ENCODE measurements at regions not wholly inside any gene's neighbourhood (a gene's known extent, or its start where the extent isn't known, plus 50 kb on each side); places are given as distances from the start of the nearest gene placed in this dataset.

GRCh38 chr2:139669675-139670074, 889.5 kb upstream of the NXPH2 start:
- TF ChIP-seq POLR2AphosphoS5 (IDR thresholded peaks at IDR 0.05) (no peak), EP300 (IDR thresholded peaks at IDR 0.05; ENCODE audit: low read depth) (no peak), CTCF (IDR thresholded peaks at IDR 0.05) (no peak), POLR2A (IDR thresholded peaks at IDR 0.05) (no peak)
- no peaks in the 10 kb centered on the region for H3K9me3 ChIP-seq
- peaks cover 0 to 10% (median 4%) of the 10 kb centered on the region in 4 donors for H3K4me1 ChIP-seq
- no peak overlapping the region for H3K4me3 ChIP-seq
- no peaks in the 10 kb centered on the region for H3K27me3 ChIP-seq
- no peaks in the 10 kb centered on the region for H3K36me3 ChIP-seq
- H3K27ac ChIP-seq, result no peak overlapping the region
- intact Hi-C loops (cut with DNase I; ENCODE audit: low total_unique reads), result no loop called here
- no peak for DNase-seq
- in situ Hi-C loops (cut with MboI; ENCODE audit: low pct_ligation_motif_present in 1 of 4, low pct_unique_long_range_greater_than_20kb in 1 of 4, low sequenced_read_pairs in 3 of 4), result no loop called here
- 78 to 88% methylated on average over 2 of the region's 2 CpGs for WGBS, 2 donors (ENCODE audit: low coverage in 1 of 2)

GRCh38 chr2:139652385-139652784, 872.2 kb upstream of the NXPH2 start:
- Histone ChIP-seq H3K4me1 (no peaks in the 10 kb centered on the region), H3K27ac (no peak overlapping the region), H3K4me3 (no peak overlapping the region), H3K9me3 (no peaks in the 10 kb centered on the region), H3K36me3 (no peaks in the 10 kb centered on the region), H3K27me3 (no peaks in the 10 kb centered on the region)
- DNase-seq, result no peak
- intact Hi-C loops (cut with DNase I; ENCODE audit: low total_unique reads), result loop anchor here (10.0 kb wide), 1 partner anchor 1688 kb away; the partner anchor contains the start of gene HNMT
- TF ChIP-seq POLR2AphosphoS5 (IDR thresholded peaks at IDR 0.05), result no peak
- TF ChIP-seq EP300 (IDR thresholded peaks at IDR 0.05; ENCODE audit: low read depth), result no peak
- TF ChIP-seq POLR2A (IDR thresholded peaks at IDR 0.05), result no peak
- TF ChIP-seq CTCF (IDR thresholded peaks at IDR 0.05), result no peak
- in situ Hi-C loops (cut with MboI; ENCODE audit: low pct_ligation_motif_present in 1 of 4, low pct_unique_long_range_greater_than_20kb in 1 of 4, low sequenced_read_pairs in 3 of 4), result no loop called here

GRCh38 chr2:139645617-139646016, 865.4 kb upstream of the NXPH2 start:
- DNase-seq, result no peak
- in situ Hi-C loops (cut with MboI; ENCODE audit: low pct_ligation_motif_present in 1 of 4, low pct_unique_long_range_greater_than_20kb in 1 of 4, low sequenced_read_pairs in 3 of 4), result no loop called here
- Histone ChIP-seq H3K36me3 (no peaks in the 10 kb centered on the region), H3K4me3 (no peak overlapping the region), H3K9me3 (no peaks in the 10 kb centered on the region), H3K27ac (no peak overlapping the region), H3K27me3 (no peaks in the 10 kb centered on the region), H3K4me1 (no peaks in the 10 kb centered on the region)
- intact Hi-C loops (cut with DNase I; ENCODE audit: low total_unique reads), result no loop called here
- TF ChIP-seq POLR2A (IDR thresholded peaks at IDR 0.05), result no peak
- no peak for TF ChIP-seq EP300 (IDR thresholded peaks at IDR 0.05; ENCODE audit: low read depth)

GRCh38 chr2:139643139-139643538, 862.9 kb upstream of the NXPH2 start:
- Histone ChIP-seq H3K4me1 (no peaks in the 10 kb centered on the region), H3K9me3 (no peaks in the 10 kb centered on the region), H3K27me3 (no peaks in the 10 kb centered on the region), H3K4me3 (no peak overlapping the region), H3K36me3 (no peaks in the 10 kb centered on the region), H3K27ac (no peak overlapping the region)
- in situ Hi-C loops (cut with MboI; ENCODE audit: low pct_ligation_motif_present in 1 of 4, low pct_unique_long_range_greater_than_20kb in 1 of 4, low sequenced_read_pairs in 3 of 4) (no loop called here), intact Hi-C loops (cut with DNase I; ENCODE audit: low total_unique reads) (no loop called here)
- TF ChIP-seq POLR2AphosphoS5 (IDR thresholded peaks at IDR 0.05) (no peak), POLR2A (IDR thresholded peaks at IDR 0.05) (no peak), EP300 (IDR thresholded peaks at IDR 0.05; ENCODE audit: low read depth) (no peak), CTCF (IDR thresholded peaks at IDR 0.05) (no peak)
- DNase-seq, result no peak

- H3K27ac ChIP-seq, result no peak overlapping the region
Observed at GRCh38 chr2:139631966-139632365, 851.8 kb upstream of the NXPH2 start.

More at GRCh38 chr2:139631966-139632365, 851.8 kb upstream of the NXPH2 start:
- Histone ChIP-seq H3K4me1 (no peaks in the 10 kb centered on the region), H3K4me3 (no peak overlapping the region), H3K27me3 (no peaks in the 10 kb centered on the region), H3K36me3 (no peaks in the 10 kb centered on the region), H3K9me3 (no peaks in the 10 kb centered on the region)
- in situ Hi-C loops (cut with MboI; ENCODE audit: low pct_ligation_motif_present in 1 of 4, low pct_unique_long_range_greater_than_20kb in 1 of 4, low sequenced_read_pairs in 3 of 4), result no loop called here
- 17 to 36% methylated on average over 1 of the region's 1 CpG for WGBS, 2 donors (ENCODE audit: low coverage in 1 of 2)
- TF ChIP-seq EP300 (IDR thresholded peaks at IDR 0.05; ENCODE audit: low read depth) (no peak), CTCF (IDR thresholded peaks at IDR 0.05) (no peak), POLR2AphosphoS5 (IDR thresholded peaks at IDR 0.05) (no peak)
- no peak for DNase-seq
- intact Hi-C loops (cut with DNase I; ENCODE audit: low total_unique reads), result no loop called here
